ENCODE measurements at regions not wholly inside any gene's neighbourhood (a gene's known extent, or its start where the extent isn't known, plus 50 kb on each side); places are given as distances from the start of the nearest gene placed in this dataset.

- DNase-seq (ENCODE audit: low read depth, low spot score) = no peak
- BruUV-seq (replicated peaks) = no TSS peak
- ATAC-seq = no peak
- in situ Hi-C loops (cut with HindIII; ENCODE audit: low pct_unique_long_range_greater_than_20kb, low sequenced_read_pairs) (no loop called here), intact Hi-C loops (cut with micrococcal nuclease; ENCODE audit: unreplicated experiment) (no loop called here)
- no peak overlapping the region for H3K27ac ChIP-seq (ENCODE audit: low read length)
- no peaks in the 10 kb centered on the region for H3K27me3 ChIP-seq (ENCODE audit: control insufficient read depth, insufficient read depth, low read length)
- POLR2A ChIA-PET = no interaction called here
- no peak overlapping the region for H3K4me3 ChIP-seq (ENCODE audit: low read depth in 2 of 2, low read length in 2 of 2)
- H3K9me3 ChIP-seq (ENCODE audit: control insufficient read depth, insufficient read depth, low read depth, low read length) = no peaks in the 10 kb centered on the region
- no peaks in the 10 kb centered on the region for H3K4me1 ChIP-seq (ENCODE audit: control insufficient read depth, insufficient read depth, low read length)
- no peak for TF ChIP-seq POLR2AphosphoS5 (IDR thresholded peaks at IDR 0.05; ENCODE audit: low read depth, low read length)
- TF ChIP-seq TCF7L2 (IDR thresholded peaks at IDR 0.05; ENCODE audit: low read depth, low read length) = no peak
- TF ChIP-seq SIN3A (IDR thresholded peaks at IDR 0.05; ENCODE audit: borderline replicate concordance, insufficient read depth, low read depth, low read length) = no peak
- no peak for TF ChIP-seq CTCF (IDR thresholded peaks at IDR 0.05)
- TF ChIP-seq, protein P1, sequence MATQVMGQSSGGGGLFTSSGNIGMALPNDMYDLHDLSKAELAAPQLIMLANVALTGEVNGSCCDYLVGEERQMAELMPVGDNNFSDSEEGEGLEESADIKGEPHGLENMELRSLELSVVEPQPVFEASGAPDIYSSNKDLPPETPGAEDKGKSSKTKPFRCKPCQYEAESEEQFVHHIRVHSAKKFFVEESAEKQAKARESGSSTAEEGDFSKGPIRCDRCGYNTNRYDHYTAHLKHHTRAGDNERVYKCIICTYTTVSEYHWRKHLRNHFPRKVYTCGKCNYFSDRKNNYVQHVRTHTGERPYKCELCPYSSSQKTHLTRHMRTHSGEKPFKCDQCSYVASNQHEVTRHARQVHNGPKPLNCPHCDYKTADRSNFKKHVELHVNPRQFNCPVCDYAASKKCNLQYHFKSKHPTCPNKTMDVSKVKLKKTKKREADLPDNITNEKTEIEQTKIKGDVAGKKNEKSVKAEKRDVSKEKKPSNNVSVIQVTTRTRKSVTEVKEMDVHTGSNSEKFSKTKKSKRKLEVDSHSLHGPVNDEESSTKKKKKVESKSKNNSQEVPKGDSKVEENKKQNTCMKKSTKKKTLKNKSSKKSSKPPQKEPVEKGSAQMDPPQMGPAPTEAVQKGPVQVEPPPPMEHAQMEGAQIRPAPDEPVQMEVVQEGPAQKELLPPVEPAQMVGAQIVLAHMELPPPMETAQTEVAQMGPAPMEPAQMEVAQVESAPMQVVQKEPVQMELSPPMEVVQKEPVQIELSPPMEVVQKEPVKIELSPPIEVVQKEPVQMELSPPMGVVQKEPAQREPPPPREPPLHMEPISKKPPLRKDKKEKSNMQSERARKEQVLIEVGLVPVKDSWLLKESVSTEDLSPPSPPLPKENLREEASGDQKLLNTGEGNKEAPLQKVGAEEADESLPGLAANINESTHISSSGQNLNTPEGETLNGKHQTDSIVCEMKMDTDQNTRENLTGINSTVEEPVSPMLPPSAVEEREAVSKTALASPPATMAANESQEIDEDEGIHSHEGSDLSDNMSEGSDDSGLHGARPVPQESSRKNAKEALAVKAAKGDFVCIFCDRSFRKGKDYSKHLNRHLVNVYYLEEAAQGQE (IDR thresholded peaks at IDR 0.05; ENCODE audit: insufficient read depth in 1 of 2, low read depth in 2 of 2, low read length in 1 of 2) = no peak
- no peaks in the 10 kb centered on the region for H3K36me3 ChIP-seq (ENCODE audit: control insufficient read depth, insufficient read depth, low read length)
- CTCF ChIA-PET = interaction anchor here (0.7 kb wide), 1 partner anchor 251 kb away, joined by 3 read pairs; no protein-coding TSS in a partner anchor
Measured at GRCh38 chr4:144547678-144548298, 98.2 kb upstream of the HHIP start.

DNA sequence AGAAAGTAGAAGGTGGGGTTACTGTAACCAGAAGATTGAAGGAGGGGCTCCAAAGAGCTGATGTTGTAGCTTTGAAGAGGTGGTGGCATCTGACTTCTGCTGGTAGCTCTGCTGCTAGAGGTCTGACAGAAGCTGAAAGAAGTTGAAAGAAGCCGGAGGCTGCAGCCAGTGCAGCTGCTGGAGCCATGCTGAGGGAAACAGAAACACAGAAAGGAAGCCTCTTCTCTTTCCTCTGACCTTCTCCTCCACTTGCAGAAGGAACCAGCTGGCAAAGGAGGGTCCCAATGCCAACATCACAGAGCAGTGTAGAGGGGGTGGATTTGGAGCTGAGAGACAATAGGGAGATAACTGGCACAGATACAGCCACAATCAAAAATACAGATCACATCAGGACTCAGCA, 89.3 kb upstream of the HHIP start:
- intact Hi-C loops (cut with micrococcal nuclease; ENCODE audit: unreplicated experiment) (no loop called here), in situ Hi-C loops (cut with HindIII; ENCODE audit: low pct_unique_long_range_greater_than_20kb, low sequenced_read_pairs) (no loop called here)
- ChIA-PET CTCF (no interaction called here), POLR2A (no interaction called here)
- ATAC-seq = no peak
- no peaks in the 10 kb centered on the region for H3K27me3 ChIP-seq (ENCODE audit: control insufficient read depth, insufficient read depth, low read length)
- no TSS peak for BruUV-seq (replicated peaks)
- no peak overlapping the region for H3K27ac ChIP-seq (ENCODE audit: low read length)
- no peaks in the 10 kb centered on the region for H3K4me1 ChIP-seq (ENCODE audit: control insufficient read depth, insufficient read depth, low read length)
- TF ChIP-seq CTCF (IDR thresholded peaks at IDR 0.05) (no peak), SIN3A (IDR thresholded peaks at IDR 0.05; ENCODE audit: borderline replicate concordance, insufficient read depth, low read depth, low read length) (no peak), POLR2AphosphoS5 (IDR thresholded peaks at IDR 0.05; ENCODE audit: low read depth, low read length) (no peak), TCF7L2 (IDR thresholded peaks at IDR 0.05; ENCODE audit: low read depth, low read length) (no peak)
- TF ChIP-seq, protein P1 (IDR thresholded peaks at IDR 0.05; ENCODE audit: insufficient read depth in 1 of 2, low read depth in 2 of 2, low read length in 1 of 2) = no peak
- DNase-seq (ENCODE audit: low read depth, low spot score) = no peak
- no peak overlapping the region for H3K4me3 ChIP-seq (ENCODE audit: low read depth in 2 of 2, low read length in 2 of 2)
- H3K9me3 ChIP-seq (ENCODE audit: control insufficient read depth, insufficient read depth, low read depth, low read length) = no peaks in the 10 kb centered on the region
- no peaks in the 10 kb centered on the region for H3K36me3 ChIP-seq (ENCODE audit: control insufficient read depth, insufficient read depth, low read length)
